Testis (tissue), 2 donors: ENCODE measurements at regions not wholly inside any gene's neighbourhood (a gene's known extent, or its start where the extent isn't known, plus 50 kb on each side); places are given as distances from the start of the nearest gene placed in this dataset.

Source experiments
- CTCF ChIP-seq, 3 experiments: fragments of 450-650 bp in 2 of 3; fragments of 200-600 bp in 1 of 3; sonication (generic) in 1 of 3; IDR thresholded peaks; one replicate each; pipeline ENCODE4 v1.5.1; 2016 to 2019; ENCODE audit warnings: antibody characterized with exemption in 3 of 3, mild to moderate bottlenecking in 2 of 3, moderate library complexity in 1 of 3
- POLR2A ChIP-seq: fragments of 450-650 bp; IDR thresholded peaks from one replicate; pipeline ENCODE4 v1.6.1; 2017; ENCODE audit warnings: antibody characterized with exemption, mild to moderate bottlenecking, moderate library complexity

DNA sequence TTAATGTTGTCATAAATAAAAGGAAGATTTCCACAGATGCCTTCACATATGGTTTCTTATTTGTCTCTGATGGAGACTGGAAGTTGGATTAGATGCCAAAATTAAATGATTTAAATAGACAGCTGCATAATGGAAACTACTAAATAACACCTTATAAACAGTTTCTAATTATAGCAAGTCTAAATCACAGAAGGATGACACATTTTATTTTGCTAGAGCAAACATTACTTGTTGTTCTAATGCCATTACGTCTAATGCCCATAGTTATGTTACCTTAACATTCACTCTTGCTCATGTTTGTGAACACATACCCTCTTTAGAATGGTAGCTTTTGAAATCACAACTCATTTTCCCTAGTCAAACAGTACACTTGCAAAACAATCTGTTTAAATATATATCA, 92.8 kb downstream of the ZIC4 start:
- TF ChIP-seq CTCF (IDR thresholded peaks at IDR 0.05) (no peak), POLR2A (no peak)
